ENCODE measurements at regions not wholly inside any gene's neighbourhood (a gene's known extent, or its start where the extent isn't known, plus 50 kb on each side); places are given as distances from the start of the nearest gene placed in this dataset.
"Not testable (repeated sequence)": the region's sequence is repeated elsewhere in the genome, so short reads cannot be mapped to it uniquely, and the experiment has no call there.

DNA sequence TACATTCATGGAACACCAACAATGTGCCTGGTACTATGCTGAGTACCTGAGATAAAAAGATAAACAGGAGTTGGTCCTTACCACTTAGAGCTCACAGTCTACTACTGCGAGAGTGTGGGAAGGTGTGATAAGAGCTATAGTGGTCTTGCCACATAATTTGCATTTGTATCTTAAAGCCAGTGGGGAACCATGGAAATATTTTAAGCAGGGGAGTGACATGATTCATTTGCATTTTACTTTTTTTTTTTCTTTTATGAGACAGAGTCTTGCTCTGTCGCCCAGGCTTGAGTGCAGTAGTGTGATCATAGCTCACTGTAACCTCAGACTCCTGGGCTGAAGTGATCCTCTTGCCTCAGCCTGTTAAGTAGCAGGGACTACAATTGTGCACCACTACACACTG lies 53.6 kb downstream of the SRGAP2 start:
- not testable (repeated sequence) for DNase-seq
- no CpG with 5 or more reads among the region's 2 CpGs for WGBS, 2 donors

DNA sequence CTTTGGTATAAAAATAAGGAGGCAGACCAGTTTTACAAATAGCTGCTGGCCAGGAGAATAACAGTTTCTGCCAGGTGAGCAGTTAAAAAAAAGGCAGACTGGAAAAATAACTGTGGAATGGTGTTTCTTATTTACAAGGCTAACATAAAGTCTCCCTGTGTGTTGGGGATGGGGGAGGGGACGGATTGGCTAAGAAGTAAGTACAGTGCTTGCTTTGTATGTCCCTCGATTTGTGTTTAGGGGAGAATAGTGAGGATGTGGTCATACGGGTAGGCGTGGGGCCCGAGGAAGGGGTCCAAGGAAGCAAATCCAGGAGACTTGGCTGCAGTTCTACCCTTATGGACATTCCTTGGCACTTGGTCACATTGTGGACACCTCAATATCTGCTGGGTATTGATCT lies 58.1 kb downstream of the SRGAP2 start:
- H3K36me3 ChIP-seq; DNase-seq; H3K9me3 ChIP-seq; H3K27me3 ChIP-seq; intact Hi-C loops (cut with DNase I); H3K4me3 ChIP-seq; H3K27ac ChIP-seq; H3K4me1 ChIP-seq; FAIRE-seq; ATAC-seq: not testable (repeated sequence)
- 35 to 42% methylated on average over 3 to 5 of the region's 5 CpGs for WGBS, 2 donors

More for the DNA sequence above, 53.6 kb downstream of the SRGAP2 start:
- H3K36me3 ChIP-seq; ATAC-seq; H3K27ac ChIP-seq; FAIRE-seq; H3K4me3 ChIP-seq; intact Hi-C loops (cut with DNase I); H3K4me1 ChIP-seq; H3K9me3 ChIP-seq; H3K27me3 ChIP-seq: not testable (repeated sequence)

DNA sequence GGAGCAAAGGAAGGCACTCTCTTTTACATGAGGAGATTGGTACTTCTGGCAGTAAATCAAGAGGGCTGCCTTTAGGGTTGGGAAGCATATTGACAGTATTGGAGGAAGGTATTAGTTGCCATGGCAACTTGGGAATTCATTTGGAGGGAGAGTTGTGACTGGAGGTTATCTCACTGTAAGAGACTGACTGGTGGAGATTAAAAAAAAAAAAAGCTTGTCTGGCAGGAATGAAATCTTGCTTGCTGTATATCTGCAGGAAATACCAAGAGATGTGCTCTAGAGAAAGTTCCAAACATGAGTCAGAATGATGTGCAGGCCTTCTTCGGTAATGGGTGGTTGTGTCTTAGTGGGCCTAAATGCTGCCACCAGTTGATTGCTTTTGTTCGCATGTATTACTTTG lies 59.1 kb downstream of the SRGAP2 start:
- 83 to 88% methylated on average over 1 of the region's 2 CpGs for WGBS, 2 donors
- ATAC-seq; H3K36me3 ChIP-seq; H3K9me3 ChIP-seq; H3K4me1 ChIP-seq; H3K4me3 ChIP-seq; H3K27me3 ChIP-seq; DNase-seq; FAIRE-seq; H3K27ac ChIP-seq; intact Hi-C loops (cut with DNase I): not testable (repeated sequence)

DNA sequence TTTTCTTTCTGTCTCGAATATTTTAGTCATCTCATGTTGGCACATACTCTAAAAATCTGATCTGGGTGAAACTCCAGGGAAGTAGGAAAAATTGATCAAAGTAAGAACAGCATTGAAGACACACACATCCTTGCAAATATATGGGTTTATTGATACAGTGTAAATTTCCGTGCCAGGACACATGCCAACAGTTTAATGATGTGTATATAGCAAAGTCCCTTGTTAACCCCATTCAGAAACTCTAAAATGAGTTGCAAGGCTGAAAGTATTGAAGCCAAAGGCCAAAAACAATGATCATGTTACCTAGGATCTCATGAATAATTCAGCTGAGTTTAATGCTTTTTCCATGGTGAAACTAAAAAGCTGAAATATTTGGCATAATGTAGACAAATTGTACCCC lies 61.6 kb downstream of the SRGAP2 start:
- H3K9me3 ChIP-seq; H3K4me3 ChIP-seq; H3K4me1 ChIP-seq; H3K27ac ChIP-seq; H3K27me3 ChIP-seq; FAIRE-seq; ATAC-seq; intact Hi-C loops (cut with DNase I); DNase-seq; H3K36me3 ChIP-seq: not testable (repeated sequence)
- WGBS, 2 donors = no CpG with 5 or more reads among the region's 2 CpGs

DNA sequence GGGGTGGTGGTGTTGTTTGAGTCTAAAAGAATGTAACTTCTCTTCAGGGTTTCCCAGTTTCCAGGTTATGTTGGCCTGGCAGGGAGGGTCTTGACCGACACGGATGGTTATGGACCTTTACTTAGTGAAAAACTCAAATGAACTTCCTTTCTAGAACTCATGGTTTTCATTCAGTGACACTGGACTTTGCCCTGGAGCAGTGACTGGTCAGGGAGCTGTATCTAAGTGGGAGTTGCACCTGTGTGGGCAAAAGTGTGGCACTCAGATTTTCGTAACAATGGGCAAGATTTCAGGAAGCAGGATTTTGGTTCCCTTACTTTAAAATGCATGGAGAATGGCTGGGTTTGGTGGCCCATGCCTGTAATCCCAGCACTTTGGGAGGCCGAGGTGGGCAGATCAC lies 67.8 kb downstream of the SRGAP2 start:
- WGBS, 2 donors = no CpG with 5 or more reads among the region's 4 CpGs
- H3K36me3 ChIP-seq; intact Hi-C loops (cut with DNase I); H3K4me1 ChIP-seq; ATAC-seq; H3K27me3 ChIP-seq; H3K27ac ChIP-seq; H3K4me3 ChIP-seq; DNase-seq; H3K9me3 ChIP-seq; FAIRE-seq: not testable (repeated sequence)

DNA sequence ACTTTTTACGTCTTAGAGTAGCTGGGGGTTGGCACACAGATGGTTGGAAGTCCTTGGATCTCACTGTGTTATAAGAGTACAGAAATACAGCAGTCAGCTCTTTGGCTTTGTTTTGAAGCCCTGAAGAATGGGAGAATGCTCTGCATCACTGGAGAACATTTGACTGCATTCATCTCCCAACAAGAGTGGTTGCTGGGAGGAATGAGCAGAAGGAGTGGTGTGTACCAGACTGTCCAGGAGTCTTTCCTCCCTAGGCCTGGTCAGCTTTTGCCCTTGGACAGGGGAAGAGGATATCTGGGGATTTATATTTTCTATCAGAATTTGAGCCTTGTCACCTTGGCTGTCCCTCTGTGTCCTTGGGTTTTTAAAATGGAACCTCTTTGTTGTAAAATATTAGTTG lies 69.8 kb downstream of the SRGAP2 start:
- DNase-seq; H3K9me3 ChIP-seq; ATAC-seq; H3K27ac ChIP-seq; H3K36me3 ChIP-seq; intact Hi-C loops (cut with DNase I); H3K4me1 ChIP-seq; H3K27me3 ChIP-seq; FAIRE-seq; H3K4me3 ChIP-seq: not testable (repeated sequence)
- 27% methylated on average over 1 of the region's 1 CpG; no CpG with 5 or more reads in 1 of the 2 donors for WGBS, 2 donors

DNA sequence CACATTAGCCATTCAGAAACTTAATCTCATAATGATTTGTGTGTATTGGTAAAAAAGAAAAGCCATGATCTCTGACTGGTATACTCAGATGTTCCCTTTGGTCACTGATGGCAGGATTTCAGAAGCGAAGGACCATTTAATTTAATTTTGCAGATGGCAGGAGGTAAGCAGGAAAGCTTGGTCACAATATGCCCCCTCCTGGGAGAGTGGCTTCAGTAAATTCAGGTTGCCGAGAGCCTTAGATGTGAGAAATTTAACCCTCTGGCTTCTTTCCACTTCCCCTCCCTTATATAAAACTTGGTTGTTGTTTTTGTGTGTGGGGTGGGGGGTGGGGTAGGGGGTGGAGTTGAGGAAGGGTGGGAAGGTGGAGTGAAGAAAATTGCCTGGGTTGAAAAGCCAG lies 72.8 kb downstream of the SRGAP2 start:
- FAIRE-seq; H3K27me3 ChIP-seq; H3K27ac ChIP-seq; intact Hi-C loops (cut with DNase I); ATAC-seq; DNase-seq; H3K36me3 ChIP-seq; H3K4me3 ChIP-seq; H3K9me3 ChIP-seq; H3K4me1 ChIP-seq: not testable (repeated sequence)
- 28 to 64% methylated on average over 1 of the region's 2 CpGs for WGBS, 2 donors

DNA sequence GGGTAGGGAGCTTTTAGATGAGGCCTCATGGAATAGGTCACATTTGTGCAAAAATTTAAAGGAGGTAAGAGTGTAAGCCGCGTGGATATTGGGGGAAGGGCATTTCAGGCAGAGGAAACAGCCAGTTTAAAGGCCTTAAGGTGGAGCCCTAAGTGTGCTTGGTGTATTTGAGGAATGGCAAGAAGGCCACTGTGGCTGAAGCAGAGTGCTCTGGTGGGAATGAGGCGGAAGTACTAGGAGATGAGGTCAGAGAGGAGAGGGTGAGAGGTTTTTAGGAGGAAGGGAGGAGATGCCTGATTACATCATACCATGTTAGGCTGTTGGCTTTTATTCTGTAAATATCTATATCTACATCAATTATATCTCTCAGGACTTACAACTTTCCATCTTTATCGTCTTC lies 75.3 kb downstream of the SRGAP2 start:
- H3K27ac ChIP-seq; H3K4me3 ChIP-seq; FAIRE-seq; H3K27me3 ChIP-seq; DNase-seq; H3K4me1 ChIP-seq; H3K9me3 ChIP-seq; H3K36me3 ChIP-seq; intact Hi-C loops (cut with DNase I): not testable (repeated sequence)
- 77% methylated on average over 3 of the region's 4 CpGs for WGBS, 2 donors
- ATAC-seq = peak in 1 of 4 donors; percentile 38

DNA sequence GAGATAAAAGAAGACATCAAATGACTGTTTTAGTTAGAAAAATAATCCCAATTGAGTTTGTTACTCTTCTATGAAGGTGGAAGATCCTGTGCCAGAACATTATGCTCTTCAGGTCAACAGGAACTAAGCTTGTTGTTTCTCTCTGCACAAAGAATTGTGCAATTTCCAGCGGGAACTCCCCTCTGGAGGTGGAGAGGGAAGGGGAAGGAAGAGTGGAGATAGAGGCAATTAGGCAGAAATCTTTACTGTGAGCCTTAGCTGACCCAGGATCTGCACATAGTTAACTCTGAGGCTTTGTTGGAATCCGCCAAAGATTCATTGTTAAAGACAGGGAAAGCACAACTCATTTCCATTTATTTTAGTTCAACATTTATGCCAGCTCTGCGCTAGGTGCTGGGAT lies 77.3 kb downstream of the SRGAP2 start:
- H3K9me3 ChIP-seq; H3K4me3 ChIP-seq; DNase-seq; FAIRE-seq; H3K27me3 ChIP-seq; H3K27ac ChIP-seq; intact Hi-C loops (cut with DNase I); H3K36me3 ChIP-seq; H3K4me1 ChIP-seq: not testable (repeated sequence)
- WGBS, 2 donors = 71 to 82% methylated on average over 1 of the region's 3 CpGs
- peak in 3 of 4 donors; percentile 53 to 82 (median 75) for ATAC-seq

DNA sequence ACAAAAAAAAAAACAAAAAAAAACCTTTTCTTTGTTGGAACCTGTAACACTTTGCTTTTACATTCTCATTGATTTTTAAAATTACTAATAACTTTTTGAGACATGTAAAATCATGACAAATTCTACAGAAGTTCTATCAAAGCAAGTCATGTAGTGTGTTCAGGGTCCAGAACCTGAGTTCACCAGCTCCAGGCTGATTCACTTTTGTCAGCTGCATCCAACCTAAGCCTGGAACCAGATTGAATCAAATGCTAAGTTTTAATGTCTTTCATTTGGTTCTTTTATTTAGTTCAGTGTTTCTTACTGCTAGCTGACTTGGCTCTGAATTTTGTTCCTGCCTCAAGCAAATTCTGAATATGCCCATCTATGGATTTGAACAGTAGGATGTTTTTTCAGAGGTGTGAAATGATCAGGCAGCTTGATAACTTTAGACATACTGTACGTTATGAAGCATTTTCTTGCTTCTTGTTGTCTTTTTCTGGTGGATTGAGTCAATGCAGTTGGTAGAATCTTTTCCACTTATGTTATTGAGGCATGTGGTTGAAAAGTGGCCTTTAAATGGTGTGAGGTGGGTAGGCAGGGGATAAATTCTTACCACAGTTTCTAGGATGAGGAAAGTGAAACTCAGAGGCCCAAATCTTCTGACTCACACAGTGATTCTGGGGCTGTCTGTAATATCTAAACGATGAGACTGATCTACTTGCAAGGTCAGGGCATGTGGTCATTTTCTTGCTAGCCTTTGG lies 78.7 kb downstream of the SRGAP2 start:
- DNase-seq; H3K27me3 ChIP-seq; H3K27ac ChIP-seq; H3K4me1 ChIP-seq; intact Hi-C loops (cut with DNase I); FAIRE-seq; H3K9me3 ChIP-seq; H3K36me3 ChIP-seq; H3K4me3 ChIP-seq: not testable (repeated sequence)
- peak in 3 of 4 donors; percentile 26 to 73 (median 72) for ATAC-seq
- no CpG with 5 or more reads among the region's 2 CpGs for WGBS, 2 donors

DNA sequence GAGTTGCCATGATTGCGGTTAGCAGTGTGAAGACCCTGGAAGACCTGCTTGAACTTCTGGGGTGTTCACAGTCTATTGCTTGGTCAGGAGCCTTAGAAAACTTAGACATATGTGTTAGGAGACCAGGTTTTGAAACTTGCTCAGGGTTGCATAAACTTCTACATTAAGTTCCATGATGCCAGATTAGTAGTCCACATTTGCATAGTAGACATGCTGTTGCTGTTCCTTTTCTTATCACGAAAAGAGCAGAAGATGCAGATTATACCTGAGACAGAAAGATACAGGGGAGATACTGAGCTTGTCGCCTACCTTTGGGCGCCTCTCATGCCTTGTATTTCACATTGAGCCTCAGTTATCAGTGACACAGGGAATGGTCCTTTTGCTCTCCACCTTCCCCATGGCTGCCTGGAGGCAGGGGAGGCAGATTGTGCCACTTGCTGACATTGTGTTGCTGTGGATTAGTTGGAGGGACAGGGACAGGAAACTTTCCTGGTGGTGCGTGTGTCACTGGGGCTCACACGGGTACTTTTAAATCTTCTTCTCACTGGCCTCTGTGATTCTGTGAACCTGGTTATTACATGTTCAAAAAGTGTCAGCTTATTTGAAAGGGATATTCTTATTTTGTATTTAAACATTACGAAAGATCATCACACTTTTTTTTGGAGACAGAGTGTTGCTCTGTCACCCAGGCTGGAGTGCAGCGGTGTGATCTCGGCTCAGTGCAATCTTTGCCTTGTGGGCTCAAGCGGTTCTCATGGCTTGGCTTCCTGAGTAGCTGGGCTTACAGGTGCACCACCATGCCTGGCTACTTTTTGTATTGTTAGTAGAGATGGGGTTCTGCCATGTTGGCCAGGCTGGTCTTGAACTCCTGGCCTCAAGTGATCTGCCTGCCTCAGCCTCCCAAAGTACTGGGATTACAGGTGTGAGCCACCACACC lies 82.0 kb downstream of the SRGAP2 start:
- H3K27ac ChIP-seq; H3K9me3 ChIP-seq; intact Hi-C loops (cut with DNase I); H3K4me1 ChIP-seq; H3K36me3 ChIP-seq; H3K4me3 ChIP-seq; FAIRE-seq; DNase-seq; ATAC-seq; H3K27me3 ChIP-seq: not testable (repeated sequence)
- 92 to 97% methylated on average over 5 to 6 of the region's 10 CpGs for WGBS, 2 donors

DNA sequence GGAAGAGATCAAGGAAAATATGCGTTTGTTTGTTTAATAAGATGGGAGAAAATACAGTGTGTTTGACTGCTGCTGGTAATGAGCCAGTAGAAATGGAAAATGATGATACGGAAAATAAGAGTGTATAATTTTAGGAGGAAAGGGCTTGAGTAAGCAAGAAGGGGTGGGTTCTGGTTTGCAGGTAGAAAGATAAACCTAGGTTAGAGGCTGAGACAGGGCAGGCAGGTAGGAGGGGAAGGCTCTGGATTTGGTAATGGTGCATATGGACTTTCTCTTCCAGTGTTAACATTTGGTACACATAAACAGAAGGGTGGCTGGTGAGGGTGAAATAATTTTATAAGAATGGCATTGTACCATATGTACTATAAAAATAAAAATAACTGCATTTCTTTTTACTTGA lies 84.4 kb downstream of the SRGAP2 start:
- ATAC-seq; FAIRE-seq; H3K4me1 ChIP-seq; H3K27me3 ChIP-seq; DNase-seq; intact Hi-C loops (cut with DNase I); H3K36me3 ChIP-seq; H3K27ac ChIP-seq; H3K4me3 ChIP-seq; H3K9me3 ChIP-seq: not testable (repeated sequence)
- WGBS, 2 donors = 81 to 90% methylated on average over 1 to 2 of the region's 2 CpGs
